Liver (tissue), 3 donors: ENCODE measurements at regions not wholly inside any gene's neighbourhood (a gene's known extent, or its start where the extent isn't known, plus 50 kb on each side); places are given as distances from the start of the nearest gene placed in this dataset.

Experiments
- EGR1 ChIP-seq, 2 donors: IDR thresholded peaks; 2 replicates each; pipeline ENCODE4 v1.6.1; 2016 to 2018; ENCODE audit warnings: antibody characterized with exemption in 2 of 2, low read depth in 2 of 2
- FOXA1 ChIP-seq: IDR thresholded peaks from 2 replicates; pipeline ENCODE4 v1.6.1; 2016; ENCODE audit warnings: antibody characterized with exemption
- GABPA ChIP-seq, 2 donors: IDR thresholded peaks in 1 of 2; conservative IDR thresholded peaks in 1 of 2; 2 replicates each; pipeline ENCODE4 v1.6.1; 2016; ENCODE audit warnings: antibody characterized with exemption in 2 of 2, mild to moderate bottlenecking in 1 of 2, moderate library complexity in 1 of 2
- RAD21 ChIP-seq, 2 donors: IDR thresholded peaks; 2 replicates each; pipeline ENCODE4 v1.6.1; 2016; ENCODE audit warnings: antibody characterized with exemption in 2 of 2, mild to moderate bottlenecking in 2 of 2
- SP1 ChIP-seq: IDR thresholded peaks from 2 replicates; pipeline ENCODE4 v1.6.1; 2018; ENCODE audit warnings: antibody characterized with exemption, mild to moderate bottlenecking
- TAF1 ChIP-seq: conservative IDR thresholded peaks from 2 replicates; pipeline ENCODE4 v1.6.1; 2016; ENCODE audit warnings: antibody characterized with exemption, mild to moderate bottlenecking
- ZBTB33 ChIP-seq: IDR thresholded peaks from 2 replicates; pipeline ENCODE4 v1.6.1; 2016; ENCODE audit warnings: antibody characterized with exemption
- TF ChIP-seq, protein P1 (sequence below): fragments of 150-350 bp; IDR thresholded peaks from 2 replicates; pipeline ENCODE4 v1.5.1; 2017; ENCODE audit warnings: improper control_type of control experiment, low read depth, low read length; ENCODE audit not compliant: missing input control
- donor health status: healthy.
- donor health status: healthy.

DNA sequence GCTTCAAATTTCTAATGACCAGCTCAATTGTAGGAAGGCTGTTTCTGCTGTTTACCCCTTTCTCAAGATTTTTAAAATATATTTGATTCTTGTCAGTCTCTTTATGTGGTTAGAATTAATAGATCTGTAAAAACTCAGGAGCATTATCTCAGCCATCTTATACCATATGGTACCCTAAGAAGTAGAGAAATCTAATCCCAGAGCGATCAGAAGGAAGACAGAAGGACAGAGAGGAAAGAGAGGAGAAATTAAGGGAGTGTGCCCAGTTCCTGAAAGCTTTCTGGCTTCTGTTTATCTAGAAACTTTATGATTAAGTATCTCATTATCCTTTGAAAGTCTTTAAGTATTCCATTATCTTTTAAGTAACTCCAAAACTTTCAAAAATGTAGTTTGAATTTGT, 152.1 kb upstream of the NAV3 start:
- TF ChIP-seq, protein P1, sequence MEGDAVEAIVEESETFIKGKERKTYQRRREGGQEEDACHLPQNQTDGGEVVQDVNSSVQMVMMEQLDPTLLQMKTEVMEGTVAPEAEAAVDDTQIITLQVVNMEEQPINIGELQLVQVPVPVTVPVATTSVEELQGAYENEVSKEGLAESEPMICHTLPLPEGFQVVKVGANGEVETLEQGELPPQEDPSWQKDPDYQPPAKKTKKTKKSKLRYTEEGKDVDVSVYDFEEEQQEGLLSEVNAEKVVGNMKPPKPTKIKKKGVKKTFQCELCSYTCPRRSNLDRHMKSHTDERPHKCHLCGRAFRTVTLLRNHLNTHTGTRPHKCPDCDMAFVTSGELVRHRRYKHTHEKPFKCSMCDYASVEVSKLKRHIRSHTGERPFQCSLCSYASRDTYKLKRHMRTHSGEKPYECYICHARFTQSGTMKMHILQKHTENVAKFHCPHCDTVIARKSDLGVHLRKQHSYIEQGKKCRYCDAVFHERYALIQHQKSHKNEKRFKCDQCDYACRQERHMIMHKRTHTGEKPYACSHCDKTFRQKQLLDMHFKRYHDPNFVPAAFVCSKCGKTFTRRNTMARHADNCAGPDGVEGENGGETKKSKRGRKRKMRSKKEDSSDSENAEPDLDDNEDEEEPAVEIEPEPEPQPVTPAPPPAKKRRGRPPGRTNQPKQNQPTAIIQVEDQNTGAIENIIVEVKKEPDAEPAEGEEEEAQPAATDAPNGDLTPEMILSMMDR = no peak
- TF ChIP-seq EGR1 (IDR thresholded peaks at IDR 0.05; ENCODE audit: low read depth in 2 of 2) (no peak), TAF1 (no peak), RAD21 (IDR thresholded peaks at IDR 0.05) (no peak), GABPA (IDR thresholded peaks at IDR 0.05 in 1 of 2, conservative IDR thresholded peaks at IDR 0.05 in 1 of 2) (no peak), SP1 (no peak), FOXA1 (no peak), ZBTB33 (no peak)
